ENCODE measurements at regions not wholly inside any gene's neighbourhood (a gene's known extent, or its start where the extent isn't known, plus 50 kb on each side); places are given as distances from the start of the nearest gene placed in this dataset.

DNA sequence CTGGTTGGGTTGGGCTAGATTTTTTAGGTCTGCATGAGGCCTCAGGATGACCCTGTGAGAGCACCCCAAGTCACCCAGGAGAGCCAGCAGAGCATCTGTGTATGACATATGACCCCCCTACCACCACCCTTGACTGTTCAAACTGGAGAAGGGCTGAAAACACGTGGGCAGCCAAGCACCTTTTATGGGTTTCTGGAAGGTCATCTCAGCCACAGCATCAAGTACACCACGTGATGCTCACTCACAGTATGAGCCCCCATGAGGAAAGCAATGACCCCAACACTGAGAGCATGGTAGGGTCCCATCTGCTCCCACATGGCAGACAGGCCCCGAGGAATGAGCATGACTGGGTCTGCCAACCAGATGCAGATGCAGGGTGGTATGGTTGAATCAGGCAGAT, 149.4 kb upstream of the GDF10 start:
- TF ChIP-seq, protein P1, sequence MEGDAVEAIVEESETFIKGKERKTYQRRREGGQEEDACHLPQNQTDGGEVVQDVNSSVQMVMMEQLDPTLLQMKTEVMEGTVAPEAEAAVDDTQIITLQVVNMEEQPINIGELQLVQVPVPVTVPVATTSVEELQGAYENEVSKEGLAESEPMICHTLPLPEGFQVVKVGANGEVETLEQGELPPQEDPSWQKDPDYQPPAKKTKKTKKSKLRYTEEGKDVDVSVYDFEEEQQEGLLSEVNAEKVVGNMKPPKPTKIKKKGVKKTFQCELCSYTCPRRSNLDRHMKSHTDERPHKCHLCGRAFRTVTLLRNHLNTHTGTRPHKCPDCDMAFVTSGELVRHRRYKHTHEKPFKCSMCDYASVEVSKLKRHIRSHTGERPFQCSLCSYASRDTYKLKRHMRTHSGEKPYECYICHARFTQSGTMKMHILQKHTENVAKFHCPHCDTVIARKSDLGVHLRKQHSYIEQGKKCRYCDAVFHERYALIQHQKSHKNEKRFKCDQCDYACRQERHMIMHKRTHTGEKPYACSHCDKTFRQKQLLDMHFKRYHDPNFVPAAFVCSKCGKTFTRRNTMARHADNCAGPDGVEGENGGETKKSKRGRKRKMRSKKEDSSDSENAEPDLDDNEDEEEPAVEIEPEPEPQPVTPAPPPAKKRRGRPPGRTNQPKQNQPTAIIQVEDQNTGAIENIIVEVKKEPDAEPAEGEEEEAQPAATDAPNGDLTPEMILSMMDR (IDR thresholded peaks at IDR 0.05), result no peak
- Histone ChIP-seq H3K27ac (no peak overlapping the region), H3K4me1 (ENCODE audit: control insufficient read depth in 1 of 2, insufficient read depth in 1 of 2, low read depth in 1 of 2, low read length in 1 of 2) (no peaks in the 10 kb centered on the region), H3K4me3 (ENCODE audit: low read depth in 1 of 2, low read length in 1 of 2) (no peak overlapping the region), H3K9me3 (no peaks in the 10 kb centered on the region), H3K27me3 (no peaks in the 10 kb centered on the region), H3K36me3 (no peaks in the 10 kb centered on the region)

DNA sequence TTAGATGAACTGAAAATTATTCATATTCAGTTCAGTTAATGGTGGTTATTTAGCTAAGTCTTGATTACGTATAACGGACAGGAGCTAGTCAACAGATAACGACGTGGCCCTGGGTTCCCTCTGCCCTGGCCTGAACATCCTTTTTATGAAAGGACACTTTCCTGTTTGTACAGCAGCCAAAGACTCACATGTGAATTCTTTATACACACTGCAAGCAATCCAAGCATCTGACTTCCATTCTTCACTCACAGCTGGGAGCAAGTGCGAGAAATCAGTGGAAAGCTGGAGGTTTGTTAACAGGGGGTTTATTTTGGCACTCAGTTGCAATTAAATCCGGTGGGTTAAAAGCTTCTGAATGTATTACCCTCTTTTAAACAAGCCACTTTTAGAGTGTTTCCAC, 148.1 kb upstream of the GDF10 start:
- H3K27me3 ChIP-seq, result no peaks in the 10 kb centered on the region
- no peak overlapping the region for H3K27ac ChIP-seq
- no peak overlapping the region for H3K4me3 ChIP-seq (ENCODE audit: low read depth in 1 of 2, low read length in 1 of 2)
- TF ChIP-seq, protein P1 (IDR thresholded peaks at IDR 0.05), result no peak
- H3K9me3 ChIP-seq, result no peaks in the 10 kb centered on the region
- H3K36me3 ChIP-seq, result no peaks in the 10 kb centered on the region
- H3K4me1 ChIP-seq (ENCODE audit: control insufficient read depth in 1 of 2, insufficient read depth in 1 of 2, low read depth in 1 of 2, low read length in 1 of 2), result no peaks in the 10 kb centered on the region

DNA sequence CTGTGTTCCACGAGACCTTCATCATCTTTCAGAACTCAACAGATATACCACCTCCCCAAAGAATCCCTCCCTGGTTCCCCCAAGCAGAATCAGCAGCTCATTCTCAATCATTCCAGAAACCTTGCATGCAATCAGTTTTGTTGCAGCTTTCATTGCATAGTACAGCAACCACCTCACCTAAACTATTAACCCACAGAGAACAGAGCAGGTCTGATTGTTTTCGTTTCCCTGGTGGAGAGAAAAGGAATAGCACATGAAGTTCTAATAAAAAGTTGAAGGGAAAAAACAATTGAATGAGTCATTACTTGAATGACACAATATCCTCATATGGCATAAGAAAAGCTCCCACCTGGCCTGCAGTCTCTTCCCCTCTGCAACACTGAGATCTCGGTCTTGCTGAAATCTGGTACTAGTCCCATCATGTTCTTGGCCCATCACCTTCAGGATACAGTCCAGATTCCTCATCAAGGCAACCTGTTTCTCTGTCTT, 147.1 kb upstream of the GDF10 start:
- no peak overlapping the region for H3K27ac ChIP-seq
- no peaks in the 10 kb centered on the region for H3K4me1 ChIP-seq (ENCODE audit: control insufficient read depth in 1 of 2, insufficient read depth in 1 of 2, low read depth in 1 of 2, low read length in 1 of 2)
- no peak overlapping the region for H3K4me3 ChIP-seq (ENCODE audit: low read depth in 1 of 2, low read length in 1 of 2)
- no peaks in the 10 kb centered on the region for H3K9me3 ChIP-seq
- TF ChIP-seq, protein P1 (IDR thresholded peaks at IDR 0.05), result no peak
- H3K36me3 ChIP-seq, result no peaks in the 10 kb centered on the region
- no peaks in the 10 kb centered on the region for H3K27me3 ChIP-seq

DNA sequence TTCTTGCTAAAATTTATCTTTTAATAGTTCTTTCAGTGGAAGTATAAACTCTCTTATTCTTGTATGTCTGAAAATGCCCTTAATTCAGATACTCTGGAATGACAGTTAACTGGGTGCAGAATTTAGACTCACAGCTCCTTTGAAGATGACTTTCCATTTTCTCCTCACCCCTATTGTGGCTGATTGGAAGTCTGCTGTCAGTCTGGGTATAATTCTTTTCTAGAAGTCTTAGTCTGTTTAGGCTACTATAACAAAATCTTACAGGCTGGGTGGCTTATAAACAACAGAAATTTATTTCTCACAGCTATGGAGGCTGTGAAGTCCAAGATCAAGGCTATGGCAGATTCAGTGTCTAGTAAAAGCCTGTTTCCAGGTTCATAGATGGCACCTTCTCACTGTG, 145.2 kb upstream of the GDF10 start:
- Histone ChIP-seq H3K9me3 (no peaks in the 10 kb centered on the region), H3K4me3 (ENCODE audit: low read depth in 1 of 2, low read length in 1 of 2) (no peak overlapping the region), H3K4me1 (ENCODE audit: control insufficient read depth in 1 of 2, insufficient read depth in 1 of 2, low read depth in 1 of 2, low read length in 1 of 2) (no peaks in the 10 kb centered on the region), H3K27ac (no peak overlapping the region), H3K27me3 (no peaks in the 10 kb centered on the region), H3K36me3 (no peaks in the 10 kb centered on the region)
- TF ChIP-seq, protein P1 (IDR thresholded peaks at IDR 0.05), result no peak

DNA sequence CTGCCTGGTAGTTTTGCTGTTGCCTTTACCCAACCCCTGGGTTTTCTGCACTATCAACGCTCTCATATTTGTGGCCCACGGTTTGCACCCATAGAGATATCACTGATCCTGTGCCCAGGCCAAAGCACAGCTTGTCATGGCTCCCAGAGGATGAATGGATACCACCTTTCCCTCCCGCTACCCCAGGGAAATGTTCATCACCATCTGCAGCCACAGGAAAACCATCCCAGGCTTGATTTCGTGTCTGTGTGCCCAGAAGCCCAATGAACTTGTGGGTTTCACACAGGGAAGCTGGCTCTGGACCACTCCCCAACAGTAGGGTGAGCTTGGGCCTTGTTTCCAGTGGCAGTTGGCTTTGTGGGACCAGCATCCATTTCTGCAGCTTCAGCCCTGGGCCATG, 143.1 kb upstream of the GDF10 start:
- Histone ChIP-seq H3K27ac (no peak overlapping the region), H3K27me3 (no peaks in the 10 kb centered on the region), H3K9me3 (no peaks in the 10 kb centered on the region), H3K36me3 (no peaks in the 10 kb centered on the region), H3K4me1 (ENCODE audit: control insufficient read depth in 1 of 2, insufficient read depth in 1 of 2, low read depth in 1 of 2, low read length in 1 of 2) (no peaks in the 10 kb centered on the region), H3K4me3 (ENCODE audit: low read depth in 1 of 2, low read length in 1 of 2) (no peak overlapping the region)
- TF ChIP-seq, protein P1 (IDR thresholded peaks at IDR 0.05), result no peak
